PC-3 (cell line): ENCODE measurements at regions not wholly inside any gene's neighbourhood (a gene's known extent, or its start where the extent isn't known, plus 50 kb on each side); places are given as distances from the start of the nearest gene placed in this dataset.

Experiments used
- CTCF ChIP-seq: fragments of 300-600 bp; sonication (generic); conservative IDR thresholded peaks from 2 replicates; pipeline ENCODE4 v1.5.1; 2017; ENCODE audit warnings: antibody characterized with exemption, low read depth, mild to moderate bottlenecking, low read length
- EZH2phosphoT487 ChIP-seq: fragments of 300-600 bp; sonication (generic); IDR thresholded peaks from 2 replicates; pipeline ENCODE4 v1.6.1; 2018; ENCODE audit warnings: mild to moderate bottlenecking, antibody characterized with exemption, low read length, borderline replicate concordance

- no peak for TF ChIP-seq EZH2phosphoT487
- TF ChIP-seq CTCF = no peak
These were observed 483.8 kb downstream of the TFAP2B start for GRCh38 chr6:51302431-51302830.
